ENCODE measurements at regions not wholly inside any gene's neighbourhood (a gene's known extent, or its start where the extent isn't known, plus 50 kb on each side); places are given as distances from the start of the nearest gene placed in this dataset.

DNA sequence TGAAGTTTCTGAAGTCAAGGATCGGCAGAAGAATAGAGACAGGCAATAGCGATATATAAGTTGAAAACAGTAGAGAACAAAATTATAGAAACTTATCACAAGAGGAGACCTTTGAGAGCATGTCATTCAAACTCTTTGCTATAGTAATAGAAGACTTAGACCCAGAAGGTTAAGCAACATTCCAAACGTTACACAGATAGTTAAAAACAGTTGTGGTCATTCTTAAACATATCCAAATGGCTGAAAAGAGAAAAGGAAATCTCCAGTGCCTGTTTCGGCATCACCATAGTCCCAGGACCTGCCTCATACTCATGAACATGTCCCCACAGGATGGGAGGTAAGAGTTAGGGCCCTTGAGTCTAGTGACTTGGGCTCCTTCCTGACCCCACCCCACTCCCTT is 258.1 kb upstream of the NOCT start:
- H3K36me3 ChIP-seq (ENCODE audit: insufficient read depth, low read length) = no peaks in the 10 kb centered on the region
- no peaks in the 10 kb centered on the region for H3K27me3 ChIP-seq (ENCODE audit: insufficient read depth, low read length, poor library complexity, severe bottlenecking)
- H3K9me3 ChIP-seq (ENCODE audit: insufficient read depth, low read depth, low read length) = no peaks in the 10 kb centered on the region; the same call in 1 of the 2 replicates
- no peaks in the 10 kb centered on the region for H3K79me2 ChIP-seq (ENCODE audit: insufficient read depth, low read length)
- H3K4me1 ChIP-seq (ENCODE audit: insufficient read depth, low read length, poor library complexity, severe bottlenecking) = no peaks in the 10 kb centered on the region
- no peak overlapping the region for H3K4me3 ChIP-seq (ENCODE audit: low read length, poor library complexity, severe bottlenecking)
- TF ChIP-seq, protein P1, sequence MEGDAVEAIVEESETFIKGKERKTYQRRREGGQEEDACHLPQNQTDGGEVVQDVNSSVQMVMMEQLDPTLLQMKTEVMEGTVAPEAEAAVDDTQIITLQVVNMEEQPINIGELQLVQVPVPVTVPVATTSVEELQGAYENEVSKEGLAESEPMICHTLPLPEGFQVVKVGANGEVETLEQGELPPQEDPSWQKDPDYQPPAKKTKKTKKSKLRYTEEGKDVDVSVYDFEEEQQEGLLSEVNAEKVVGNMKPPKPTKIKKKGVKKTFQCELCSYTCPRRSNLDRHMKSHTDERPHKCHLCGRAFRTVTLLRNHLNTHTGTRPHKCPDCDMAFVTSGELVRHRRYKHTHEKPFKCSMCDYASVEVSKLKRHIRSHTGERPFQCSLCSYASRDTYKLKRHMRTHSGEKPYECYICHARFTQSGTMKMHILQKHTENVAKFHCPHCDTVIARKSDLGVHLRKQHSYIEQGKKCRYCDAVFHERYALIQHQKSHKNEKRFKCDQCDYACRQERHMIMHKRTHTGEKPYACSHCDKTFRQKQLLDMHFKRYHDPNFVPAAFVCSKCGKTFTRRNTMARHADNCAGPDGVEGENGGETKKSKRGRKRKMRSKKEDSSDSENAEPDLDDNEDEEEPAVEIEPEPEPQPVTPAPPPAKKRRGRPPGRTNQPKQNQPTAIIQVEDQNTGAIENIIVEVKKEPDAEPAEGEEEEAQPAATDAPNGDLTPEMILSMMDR (conservative IDR thresholded peaks at IDR 0.05; ENCODE audit: low read length) = no peak
- no peak for TF ChIP-seq EZH2phosphoT487 (IDR thresholded peaks at IDR 0.05; ENCODE audit: borderline replicate concordance)
- H3K4me2 ChIP-seq (ENCODE audit: low read depth, low read length, poor library complexity, severe bottlenecking) = no peak overlapping the region
- H2AFZ ChIP-seq (ENCODE audit: low read length) = no peak overlapping the region
- H3K9me2 ChIP-seq (replicated peaks; ENCODE audit: low read depth, low read length) = no peaks in the 10 kb centered on the region
- H3K9ac ChIP-seq (ENCODE audit: low read depth, low read length, poor library complexity, severe bottlenecking) = no peak overlapping the region
- H4K20me1 ChIP-seq (ENCODE audit: insufficient read depth, low read length, poor library complexity, severe bottlenecking) = no peaks in the 10 kb centered on the region
- no peaks in the 10 kb centered on the region for H3F3A ChIP-seq (ENCODE audit: low read depth)

DNA sequence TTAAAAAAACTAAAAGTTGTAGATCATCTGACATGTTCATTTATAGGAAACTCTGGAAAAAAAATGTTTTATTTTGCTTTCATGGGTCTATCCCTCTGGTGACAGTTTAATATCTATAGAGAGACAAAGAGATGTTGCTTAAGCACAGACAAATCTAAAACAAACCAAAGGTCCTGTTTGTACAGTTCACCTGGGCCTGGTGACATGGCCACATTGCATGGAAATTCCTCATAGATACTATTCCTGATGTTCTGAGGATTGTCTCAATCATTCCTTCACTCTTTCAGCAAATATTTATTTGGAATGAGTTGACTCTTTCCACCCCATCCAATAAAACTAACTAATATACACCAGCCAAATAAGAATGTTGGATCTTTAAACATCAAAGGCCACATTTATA is 259.1 kb upstream of the NOCT start:
- Histone ChIP-seq H3K79me2 (ENCODE audit: insufficient read depth, low read length) (no peaks in the 10 kb centered on the region), H3K9ac (ENCODE audit: low read depth, low read length, poor library complexity, severe bottlenecking) (no peak overlapping the region), H3F3A (ENCODE audit: low read depth) (no peaks in the 10 kb centered on the region), H3K9me3 (ENCODE audit: insufficient read depth, low read depth, low read length) (no peaks in the 10 kb centered on the region; the same call in 1 of the 2 replicates), H3K9me2 (replicated peaks; ENCODE audit: low read depth, low read length) (no peaks in the 10 kb centered on the region), H3K4me2 (ENCODE audit: low read depth, low read length, poor library complexity, severe bottlenecking) (no peak overlapping the region), H3K4me1 (ENCODE audit: insufficient read depth, low read length, poor library complexity, severe bottlenecking) (no peaks in the 10 kb centered on the region), H2AFZ (ENCODE audit: low read length) (no peak overlapping the region), H4K20me1 (ENCODE audit: insufficient read depth, low read length, poor library complexity, severe bottlenecking) (no peaks in the 10 kb centered on the region), H3K27me3 (ENCODE audit: insufficient read depth, low read length, poor library complexity, severe bottlenecking) (no peaks in the 10 kb centered on the region), H3K36me3 (ENCODE audit: insufficient read depth, low read length) (no peaks in the 10 kb centered on the region), H3K4me3 (ENCODE audit: low read length, poor library complexity, severe bottlenecking) (no peak overlapping the region)
- TF ChIP-seq, protein P1 (conservative IDR thresholded peaks at IDR 0.05; ENCODE audit: low read length) = no peak
- no peak for TF ChIP-seq EZH2phosphoT487 (IDR thresholded peaks at IDR 0.05; ENCODE audit: borderline replicate concordance)

DNA sequence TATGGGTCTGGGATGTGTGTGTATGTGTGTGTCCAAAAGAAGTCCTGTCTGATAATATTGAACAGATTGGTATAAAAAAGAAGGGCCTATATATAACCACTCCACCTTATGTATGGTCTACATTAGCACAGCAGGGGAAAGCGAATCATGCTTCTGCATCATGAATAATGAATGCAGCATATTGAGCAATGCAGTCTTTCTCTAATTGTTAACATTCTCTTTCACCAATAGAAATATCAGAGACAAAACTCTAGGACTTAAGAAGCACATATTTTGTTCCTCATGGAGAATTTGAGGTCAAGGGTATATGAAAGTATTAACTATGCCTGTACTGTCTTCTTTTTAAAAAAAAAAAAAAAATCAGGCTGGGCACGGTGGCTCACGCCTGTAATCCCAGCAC is 264.3 kb upstream of the NOCT start:
- H3K4me2 ChIP-seq (ENCODE audit: low read depth, low read length, poor library complexity, severe bottlenecking) = no peak overlapping the region
- H3K9me3 ChIP-seq (ENCODE audit: insufficient read depth, low read depth, low read length) = no peaks in the 10 kb centered on the region; the same call in 1 of the 2 replicates
- H4K20me1 ChIP-seq (ENCODE audit: insufficient read depth, low read length, poor library complexity, severe bottlenecking) = no peaks in the 10 kb centered on the region
- no peaks in the 10 kb centered on the region for H3K79me2 ChIP-seq (ENCODE audit: insufficient read depth, low read length)
- no peak overlapping the region for H3K9ac ChIP-seq (ENCODE audit: low read depth, low read length, poor library complexity, severe bottlenecking)
- TF ChIP-seq EZH2phosphoT487 (IDR thresholded peaks at IDR 0.05; ENCODE audit: borderline replicate concordance) = no peak
- TF ChIP-seq, protein P1 (conservative IDR thresholded peaks at IDR 0.05; ENCODE audit: low read length) = no peak
- H3K9me2 ChIP-seq (replicated peaks; ENCODE audit: low read depth, low read length) = no peaks in the 10 kb centered on the region
- H3K4me1 ChIP-seq (ENCODE audit: insufficient read depth, low read length, poor library complexity, severe bottlenecking) = peaks cover 5% of the 10 kb centered on the region
- no peak overlapping the region for H2AFZ ChIP-seq (ENCODE audit: low read length)
- H3F3A ChIP-seq (ENCODE audit: low read depth) = no peaks in the 10 kb centered on the region
- no peaks in the 10 kb centered on the region for H3K27me3 ChIP-seq (ENCODE audit: insufficient read depth, low read length, poor library complexity, severe bottlenecking)
- no peaks in the 10 kb centered on the region for H3K36me3 ChIP-seq (ENCODE audit: insufficient read depth, low read length)
- H3K4me3 ChIP-seq (ENCODE audit: low read length, poor library complexity, severe bottlenecking) = no peak overlapping the region
